ENCODE measurements at regions not wholly inside any gene's neighbourhood (a gene's known extent, or its start where the extent isn't known, plus 50 kb on each side); places are given as distances from the start of the nearest gene placed in this dataset.

DNA sequence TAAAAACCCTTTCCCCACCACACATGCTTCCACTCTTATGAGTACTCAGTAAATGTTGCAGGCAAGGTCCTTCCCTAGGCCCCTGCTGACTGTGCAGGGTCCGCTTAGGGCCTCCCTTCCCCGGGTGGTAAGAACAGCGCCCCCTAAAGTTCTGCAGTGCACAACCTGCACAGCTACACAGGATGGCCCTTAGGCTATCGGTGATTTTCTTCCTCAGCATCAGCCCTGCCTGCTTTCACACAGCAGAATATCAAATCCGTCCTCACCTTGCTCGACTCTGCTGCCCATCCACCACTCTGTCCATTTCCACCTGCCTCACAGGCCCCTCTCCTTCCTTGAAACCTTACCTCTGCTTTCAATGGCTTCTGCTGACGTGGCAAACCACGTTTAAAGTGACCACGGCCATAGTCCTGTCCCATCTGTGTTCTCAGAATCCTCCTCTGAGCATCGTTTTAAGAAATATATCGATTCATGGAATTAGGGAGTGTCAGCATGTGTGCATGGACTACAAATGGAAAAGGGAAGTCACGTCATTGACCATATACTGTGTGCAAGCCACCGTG lies 51.4 kb upstream of the TMEM132E start:
- DNase-seq: peak; percentile 43

DNA sequence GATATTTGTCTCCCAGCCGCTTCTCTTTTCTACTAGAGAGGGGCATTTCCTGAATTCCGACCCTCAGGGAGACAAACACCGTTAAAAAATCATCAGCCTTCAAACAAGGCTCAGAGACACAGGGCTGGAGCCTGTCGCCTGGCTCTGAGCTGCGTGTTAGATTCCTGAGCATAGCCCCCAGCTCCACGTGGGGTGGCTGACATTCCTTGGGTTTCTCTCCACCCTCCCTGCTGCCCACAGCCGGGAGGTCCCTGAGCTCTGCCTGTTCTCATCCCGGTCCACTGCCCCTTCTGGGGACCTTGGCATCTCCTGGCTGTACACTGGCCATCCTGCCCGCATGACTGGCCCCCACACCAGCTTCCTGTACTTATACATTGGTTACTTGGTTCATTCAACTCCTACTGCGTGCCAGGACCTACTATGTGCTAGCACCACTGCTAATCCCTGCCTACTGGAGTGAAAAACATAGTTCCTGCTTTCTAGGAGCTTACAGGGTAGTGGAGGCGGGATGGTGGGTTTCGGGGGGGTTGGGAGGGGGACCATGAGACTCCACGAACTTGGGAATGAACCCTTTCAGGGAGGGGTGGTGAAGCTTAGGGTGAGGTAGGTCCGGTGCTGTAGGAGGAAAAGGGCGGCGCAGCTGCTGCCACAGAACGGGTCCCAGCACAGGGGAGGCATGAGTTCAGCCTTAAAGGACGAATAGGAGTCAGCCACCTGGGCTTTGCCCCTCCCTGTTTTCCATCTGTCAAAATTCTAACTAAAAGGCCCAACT lies 52.1 kb upstream of the TMEM132E start:
- no peak for DNase-seq

DNA sequence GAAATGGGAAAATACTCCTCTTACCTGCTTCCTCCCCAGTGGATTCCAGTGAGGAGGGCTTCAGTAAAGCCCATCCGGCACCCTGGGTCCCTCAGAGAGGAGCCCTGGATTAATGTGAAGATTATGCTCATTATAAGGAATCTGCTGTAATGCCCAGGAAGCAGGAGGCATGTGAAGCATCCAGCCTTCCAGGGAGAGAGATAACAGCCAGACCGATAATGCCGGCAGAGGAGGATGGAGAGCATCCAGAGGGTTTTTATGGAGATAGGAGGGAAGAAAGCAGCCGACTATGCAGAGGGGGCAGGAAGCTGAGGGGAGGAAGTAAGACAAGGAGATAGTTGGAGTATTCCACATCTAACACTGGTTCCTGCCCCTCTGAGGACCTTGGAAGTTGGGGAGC lies 53.7 kb upstream of the TMEM132E start:
- no peak for DNase-seq

DNA sequence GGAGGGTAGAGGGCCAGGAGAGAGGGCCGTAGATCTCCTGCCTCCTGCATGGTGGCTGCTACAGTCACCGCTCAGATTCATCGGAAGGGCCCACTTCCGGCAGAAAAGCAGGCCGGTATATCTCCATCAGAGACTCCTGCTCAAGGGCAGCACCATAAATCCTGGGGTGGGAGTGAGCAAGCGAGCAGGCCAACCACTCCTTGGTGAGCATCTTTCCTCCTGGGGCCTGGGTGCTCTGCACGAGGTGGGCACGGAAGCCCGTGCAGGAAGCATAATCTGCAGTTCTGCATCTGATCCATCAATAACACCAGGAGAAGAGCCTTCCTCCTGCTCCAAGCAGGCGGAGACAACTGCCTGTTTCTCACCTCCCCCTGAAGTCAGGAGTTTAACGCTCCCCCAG lies 57.4 kb upstream of the TMEM132E start:
- no peak for DNase-seq

DNA sequence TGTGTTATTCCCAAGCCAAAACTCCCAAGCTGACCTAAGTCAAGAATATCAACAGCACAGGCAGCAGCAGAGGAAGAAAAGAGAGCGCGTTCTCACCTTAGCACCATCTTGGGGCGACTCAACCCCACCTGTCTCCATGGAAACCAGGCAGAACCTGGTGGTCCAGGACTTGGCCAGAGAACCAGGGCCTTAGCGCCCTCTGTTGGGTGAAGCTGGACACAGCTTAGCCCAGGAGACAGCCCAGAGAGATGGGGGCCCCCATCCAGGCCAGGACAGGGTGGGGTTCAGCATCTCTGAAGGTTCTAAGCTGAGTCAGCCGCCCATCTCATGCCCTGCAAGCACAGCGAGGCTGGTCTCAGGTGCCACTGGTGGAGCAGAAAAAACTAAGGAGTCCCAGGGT lies 60.1 kb upstream of the TMEM132E start:
- DNase-seq: peak; percentile 40

DNA sequence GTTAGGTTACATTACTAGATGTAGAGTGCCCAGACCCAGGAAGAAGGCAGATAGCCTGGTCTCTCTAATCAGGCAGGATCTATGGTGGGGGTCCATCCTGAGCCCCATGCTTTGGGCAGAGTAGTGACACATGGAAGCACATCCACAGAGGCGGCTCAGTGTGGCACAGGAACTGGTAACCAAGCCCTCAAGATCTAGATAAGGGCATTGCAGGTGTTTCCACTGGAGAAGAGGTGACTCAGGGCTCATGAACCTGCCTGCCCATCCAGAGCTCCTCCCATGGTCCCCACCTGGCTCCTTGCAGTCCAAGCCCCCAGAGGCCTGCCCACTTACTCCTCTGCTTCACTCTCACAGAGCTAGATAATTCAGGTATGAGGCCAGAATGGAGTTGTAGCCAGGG lies 62.0 kb upstream of the TMEM132E start:
- no peak for DNase-seq

DNA sequence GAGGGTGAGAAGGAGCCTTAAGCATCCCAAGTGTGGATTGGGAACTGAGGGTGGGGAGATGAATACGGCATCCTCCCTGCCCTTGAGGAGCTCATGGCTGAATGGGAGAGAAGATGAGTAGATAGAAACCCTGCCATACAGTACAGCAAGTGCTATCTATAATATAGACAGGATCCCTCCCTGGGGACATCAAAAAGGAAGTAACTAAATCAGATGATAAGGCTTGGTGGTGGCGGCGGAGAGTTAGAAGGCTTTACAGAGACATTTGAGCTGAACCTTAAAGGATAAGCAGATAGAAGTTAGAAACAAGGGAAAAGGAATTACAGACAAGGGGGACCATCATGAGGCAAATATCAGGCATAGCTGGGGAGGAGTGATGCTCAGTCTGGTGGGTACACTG lies 67.5 kb upstream of the TMEM132E start:
- no peak for DNase-seq

DNA sequence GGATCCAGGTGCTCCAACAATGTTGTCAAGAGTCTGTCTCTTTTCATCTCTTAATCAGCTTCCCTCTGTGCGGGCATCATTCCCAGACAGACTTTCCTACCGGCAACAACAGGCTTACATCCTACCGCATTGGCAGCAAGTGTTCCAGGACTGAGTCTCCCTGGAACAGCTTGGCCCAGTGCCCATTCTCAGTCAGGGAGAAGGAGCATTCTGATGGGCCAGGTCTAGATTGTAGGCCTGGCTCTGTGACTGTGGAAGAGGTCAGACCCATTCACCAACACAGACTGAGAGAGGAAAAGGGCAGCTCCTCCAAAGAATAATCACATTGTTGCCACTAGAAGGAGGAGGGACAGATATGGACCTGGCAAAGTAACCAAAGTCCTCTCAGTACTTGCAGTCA lies 68.1 kb upstream of the TMEM132E start:
- peak; percentile 38 for DNase-seq

DNA sequence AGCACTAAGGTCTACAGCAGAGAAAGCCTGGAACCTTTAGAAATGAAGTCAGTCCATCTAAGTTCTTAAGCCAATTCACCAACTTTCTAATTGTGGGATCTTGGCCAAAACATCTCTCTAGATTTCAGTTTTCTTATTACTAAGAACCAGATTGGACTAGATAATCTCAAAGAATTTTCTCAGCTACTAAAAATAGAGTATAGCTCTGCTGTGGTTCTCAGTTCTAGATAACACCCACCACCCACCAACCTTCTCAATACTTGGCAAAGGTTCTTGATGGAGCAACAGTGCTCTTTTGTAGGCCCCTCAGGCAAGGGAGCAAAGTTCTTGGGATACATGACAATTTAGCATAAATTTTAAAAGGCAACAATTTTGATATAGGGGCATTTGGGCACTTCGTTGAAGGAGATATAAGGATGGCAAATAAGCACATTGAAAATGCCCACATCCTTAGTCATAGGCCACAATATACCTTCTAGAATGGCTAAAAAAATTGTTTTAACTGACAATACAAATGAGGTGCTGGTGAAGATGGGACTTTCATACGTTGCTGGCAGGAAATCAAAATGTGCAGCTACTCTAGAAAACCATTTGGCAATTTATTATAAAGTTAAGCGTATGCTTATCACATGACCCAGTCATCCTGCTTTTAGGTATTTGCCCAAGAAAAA lies 74.4 kb upstream of the TMEM132E start:
- no peak for DNase-seq

DNA sequence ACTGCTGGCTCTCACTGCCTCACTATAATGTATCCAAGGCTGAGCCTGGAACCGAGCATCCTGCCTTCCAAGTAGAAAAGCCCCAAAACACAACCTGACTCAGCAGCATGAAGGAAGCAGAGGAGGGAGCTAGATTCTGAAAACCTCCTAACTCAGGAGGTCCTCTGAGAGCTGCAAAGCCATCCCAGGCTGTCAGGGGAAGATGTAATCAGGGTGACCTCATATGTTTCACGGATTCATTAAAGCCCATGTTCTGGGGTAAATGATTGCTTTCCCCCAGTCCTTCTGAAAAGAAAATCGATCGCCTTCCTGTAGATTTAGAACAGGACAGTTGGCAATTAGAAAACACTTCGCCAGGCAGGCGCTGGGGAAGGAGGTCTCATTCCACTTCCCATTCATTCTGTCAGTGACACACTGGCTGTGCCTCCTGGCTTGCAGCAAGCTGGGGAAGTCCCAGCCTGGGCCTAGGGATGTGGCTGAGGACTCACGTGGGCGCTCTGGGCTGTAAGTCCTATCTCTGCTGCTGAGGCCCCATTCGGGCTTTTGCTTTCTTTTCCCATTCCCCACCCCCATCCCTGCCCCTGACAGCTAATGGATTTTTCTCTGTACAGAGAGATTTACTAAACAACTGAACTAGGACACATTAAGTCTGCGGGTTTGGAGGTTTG lies 75.7 kb upstream of the TMEM132E start:
- no peak for DNase-seq

DNA sequence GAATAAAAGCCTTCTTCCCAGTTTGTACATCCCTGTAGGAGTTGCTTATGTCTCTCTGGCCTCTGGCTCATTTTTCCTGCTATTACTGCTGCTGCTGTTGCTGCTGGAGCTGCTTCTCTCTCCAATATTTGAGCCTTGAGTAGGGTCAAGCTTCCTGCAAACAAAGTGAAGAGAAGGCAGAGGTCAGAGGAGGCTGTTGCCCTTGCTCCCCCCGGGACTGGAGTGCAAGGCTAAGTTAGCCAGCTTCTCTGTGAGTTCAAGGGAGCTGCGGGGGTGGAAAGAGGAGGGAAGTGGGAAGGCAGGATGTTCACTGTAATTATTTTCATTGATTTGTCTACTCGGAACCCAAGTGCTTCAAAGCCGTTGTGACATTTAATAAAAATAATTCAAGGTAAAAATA lies 77.0 kb upstream of the TMEM132E start:
- DNase-seq: no peak

DNA sequence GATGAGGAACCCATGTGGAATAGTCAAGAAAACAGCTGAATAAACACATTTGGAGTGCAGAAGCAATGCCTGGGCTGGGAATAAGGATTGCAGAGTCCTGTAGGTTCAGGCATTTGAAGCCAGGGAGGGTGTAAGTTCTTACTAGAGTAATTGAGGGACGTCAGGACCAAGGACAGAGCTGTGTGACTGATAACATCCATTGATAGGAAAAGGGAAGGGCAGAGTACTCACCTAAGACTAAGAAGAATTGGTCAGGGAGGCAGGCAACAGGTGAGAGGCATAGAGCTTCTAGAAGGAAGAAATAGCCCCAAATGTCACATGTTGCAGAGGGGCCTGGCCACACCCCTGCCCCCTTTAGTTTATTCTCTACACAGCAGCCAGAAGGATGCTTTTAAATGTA lies 79.8 kb upstream of the TMEM132E start:
- no peak for DNase-seq

DNA sequence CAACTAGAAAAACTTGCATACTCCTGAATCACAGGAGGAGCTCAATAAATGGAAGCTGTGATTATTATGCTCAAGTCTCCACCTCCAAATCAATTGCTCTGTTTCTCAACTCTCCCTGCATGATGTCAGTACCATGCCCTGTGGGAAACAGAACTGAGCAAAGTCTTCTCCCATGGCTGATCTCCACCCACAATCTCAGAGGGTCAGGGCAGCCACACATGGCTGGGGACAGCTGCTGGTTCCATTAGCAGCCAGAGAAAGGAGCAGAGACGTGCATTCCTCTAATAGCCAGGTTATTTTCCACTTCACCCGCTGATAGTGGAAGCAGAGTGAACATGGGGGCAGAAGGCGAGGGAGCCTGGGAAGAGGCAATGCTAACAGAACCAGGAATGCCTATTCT lies 85.5 kb upstream of the TMEM132E start:
- DNase-seq: no peak

DNA sequence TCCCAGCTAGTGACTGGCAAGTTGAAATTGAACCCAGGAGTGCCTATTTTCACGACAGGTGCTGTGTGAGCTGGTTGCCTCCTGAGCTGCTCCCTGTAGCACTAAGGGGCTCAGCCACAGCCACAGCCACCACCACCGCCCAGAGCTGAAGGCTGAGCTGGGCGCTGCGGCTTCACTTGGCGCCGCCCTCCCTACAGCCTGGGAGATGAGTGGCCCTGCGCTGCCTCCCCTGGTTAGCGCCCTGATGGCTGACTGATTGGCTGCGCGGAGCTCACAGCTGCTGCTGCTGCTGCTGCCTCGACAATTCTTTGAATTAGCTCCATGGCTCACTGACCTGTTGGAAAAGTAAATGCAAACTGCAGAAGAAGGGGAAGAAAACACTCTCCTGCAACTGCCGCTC lies 91.8 kb upstream of the TMEM132E start:
- peak; percentile 15 for DNase-seq

DNA sequence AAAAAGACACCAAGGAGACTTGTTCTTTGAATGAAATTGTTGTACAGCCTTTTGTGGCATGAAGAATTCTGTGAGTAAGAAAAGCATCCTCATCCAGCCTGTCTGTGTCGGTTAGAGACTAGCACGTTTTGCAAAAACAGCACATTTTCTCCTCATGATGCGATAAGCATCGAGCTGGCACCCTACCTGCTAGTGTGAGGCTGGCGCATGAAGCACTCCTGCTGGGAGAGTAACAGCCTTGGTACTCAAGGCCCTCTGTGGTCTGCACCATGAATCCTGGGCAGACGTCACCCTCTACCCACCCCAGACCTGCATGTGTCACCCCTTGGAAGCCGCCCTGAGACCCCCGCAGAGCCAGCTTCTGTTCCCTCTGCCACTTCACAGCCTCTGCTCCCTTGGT lies 92.6 kb upstream of the TMEM132E start:
- DNase-seq: no peak

DNA sequence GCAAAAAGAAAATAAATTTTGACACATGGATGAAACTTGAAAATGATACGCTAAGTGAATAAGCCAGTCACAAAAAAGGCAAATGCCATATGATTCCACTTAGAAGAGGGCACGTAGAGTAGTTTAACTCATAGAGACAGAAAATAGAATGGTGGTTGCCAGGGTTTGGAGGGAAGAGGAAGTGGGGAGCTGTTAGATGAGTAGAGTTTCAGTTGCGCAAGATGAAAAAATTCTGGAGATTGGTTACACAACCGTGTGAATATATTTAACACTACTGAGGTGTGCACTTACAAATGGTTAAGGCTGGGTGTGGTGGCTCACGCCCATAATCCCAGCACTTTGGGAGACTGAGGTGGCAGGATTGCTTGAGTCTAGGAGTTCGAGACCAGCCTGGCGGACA lies 93.4 kb upstream of the TMEM132E start:
- DNase-seq: no peak

DNA sequence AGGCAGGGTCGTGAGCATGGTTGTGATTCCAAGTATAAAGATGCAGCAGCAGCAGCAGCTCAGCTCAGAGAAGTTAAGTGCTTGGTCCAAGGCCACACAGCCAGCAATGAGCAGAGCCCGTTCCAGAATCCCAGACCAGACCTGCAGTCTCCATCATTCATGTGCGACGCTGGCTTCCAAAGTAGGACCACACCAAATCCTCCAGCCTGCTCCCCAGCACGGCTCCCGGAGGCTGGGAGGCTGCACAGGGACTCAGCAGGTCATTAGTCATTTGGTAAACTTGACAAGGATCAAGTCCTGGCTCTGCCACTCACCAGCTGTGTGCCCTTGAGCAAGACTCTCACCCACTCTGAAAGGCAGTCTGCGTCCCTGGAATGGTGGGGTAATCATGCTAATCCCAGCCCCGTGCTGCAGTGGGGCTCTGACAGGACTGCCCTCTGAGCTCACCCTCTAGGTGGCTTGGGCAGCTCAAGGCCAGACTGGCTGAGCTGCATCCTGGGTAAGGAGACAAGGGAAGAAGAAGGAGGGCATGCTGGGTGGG lies 95.1 kb upstream of the TMEM132E start:
- no peak for DNase-seq

DNA sequence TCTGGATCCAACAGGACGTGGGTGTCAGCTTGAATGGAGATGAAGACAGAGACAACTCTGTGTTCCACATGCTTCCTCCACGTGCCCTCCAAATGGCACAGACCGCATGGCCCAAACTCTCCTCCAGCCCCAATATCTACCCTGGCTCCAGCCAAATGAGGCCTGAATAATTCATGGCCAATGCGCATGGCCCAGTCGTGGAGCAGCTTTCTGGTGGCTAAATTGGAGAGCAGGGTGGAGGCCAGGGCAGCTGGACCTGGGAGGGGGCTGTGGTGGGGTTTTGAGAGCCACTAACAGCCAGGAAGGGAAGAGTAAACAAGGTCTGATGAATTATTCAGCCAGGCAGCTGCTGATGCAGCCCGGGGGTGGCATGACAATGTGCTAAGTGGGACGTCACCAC lies 96.7 kb upstream of the TMEM132E start:
- no peak for DNase-seq

DNA sequence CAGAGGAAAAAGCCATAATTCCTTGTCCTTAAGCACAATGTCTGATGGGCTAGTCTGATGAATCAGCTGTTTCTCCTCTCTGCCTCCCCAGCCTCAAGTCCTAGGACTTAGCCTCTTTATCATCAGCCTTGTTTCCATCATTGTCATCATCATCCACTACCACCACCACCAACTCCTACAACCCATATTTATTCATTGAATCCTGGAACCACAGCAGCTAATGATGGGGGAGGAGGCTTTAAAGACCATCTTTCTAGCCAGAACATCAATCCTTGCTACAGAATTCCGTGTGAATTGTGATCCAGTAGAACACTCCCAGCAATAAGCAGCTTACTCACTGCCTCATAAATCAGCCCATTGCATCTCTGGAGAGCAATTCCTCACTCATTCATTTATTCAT lies 97.6 kb upstream of the TMEM132E start:
- DNase-seq: no peak

DNA sequence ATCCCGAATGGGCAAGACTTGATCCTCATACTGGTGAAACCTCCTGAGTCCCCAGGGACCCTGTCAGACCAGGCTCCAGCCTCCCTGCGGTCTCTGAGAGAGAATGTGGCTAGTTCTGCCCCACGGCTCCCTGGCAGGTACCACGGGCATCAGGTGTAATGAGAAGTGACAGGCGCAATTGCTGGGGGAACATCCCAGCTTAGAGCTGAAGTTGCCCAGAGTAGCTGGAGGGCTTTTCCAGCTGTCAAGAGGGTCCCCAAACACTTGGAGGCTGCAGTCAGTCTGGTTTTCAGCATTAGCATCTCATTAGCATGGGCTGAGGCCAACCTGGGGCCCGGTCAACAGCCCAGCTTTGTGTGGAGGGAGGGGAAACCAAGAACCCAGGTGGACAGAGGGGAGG lies 100.0 kb upstream of the TMEM132E start:
- DNase-seq: no peak

DNA sequence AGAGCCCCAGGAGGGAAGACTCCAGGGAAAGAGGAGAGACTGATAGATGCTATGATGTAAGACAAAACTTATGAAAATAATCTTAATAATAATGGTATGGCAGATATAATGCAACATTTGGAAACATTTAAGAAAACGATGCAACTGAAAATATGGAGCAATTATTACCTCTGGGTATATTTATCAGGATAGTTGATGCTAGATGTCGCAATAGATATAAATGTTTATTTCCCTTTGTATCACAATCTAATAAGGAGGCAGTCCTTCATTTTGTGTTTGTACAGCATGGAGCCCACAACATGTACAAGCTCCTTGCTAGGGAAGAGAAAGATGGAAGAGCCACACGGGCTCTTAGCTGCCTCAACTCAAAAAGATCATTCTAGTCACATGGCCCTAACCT lies 101.1 kb upstream of the TMEM132E start:
- no peak for DNase-seq

DNA sequence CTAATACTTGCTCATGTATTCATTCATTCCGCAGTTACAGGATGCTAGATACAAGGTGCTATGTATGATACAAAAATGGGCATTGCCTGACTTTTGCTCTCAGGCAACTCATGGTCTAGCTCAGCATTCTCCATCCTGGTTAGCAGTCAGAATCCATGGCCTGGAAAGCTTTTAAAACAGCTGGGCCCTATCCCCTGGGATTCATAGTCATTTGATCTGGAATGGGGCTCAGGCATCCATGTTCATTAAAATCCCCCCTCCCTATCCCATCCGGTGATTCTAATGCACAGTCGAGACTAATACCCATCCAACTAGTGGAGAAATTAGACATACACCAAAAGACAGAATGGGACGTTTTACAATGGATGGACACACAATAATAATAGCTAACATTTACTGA lies 104.1 kb upstream of the TMEM132E start:
- DNase-seq: no peak

DNA sequence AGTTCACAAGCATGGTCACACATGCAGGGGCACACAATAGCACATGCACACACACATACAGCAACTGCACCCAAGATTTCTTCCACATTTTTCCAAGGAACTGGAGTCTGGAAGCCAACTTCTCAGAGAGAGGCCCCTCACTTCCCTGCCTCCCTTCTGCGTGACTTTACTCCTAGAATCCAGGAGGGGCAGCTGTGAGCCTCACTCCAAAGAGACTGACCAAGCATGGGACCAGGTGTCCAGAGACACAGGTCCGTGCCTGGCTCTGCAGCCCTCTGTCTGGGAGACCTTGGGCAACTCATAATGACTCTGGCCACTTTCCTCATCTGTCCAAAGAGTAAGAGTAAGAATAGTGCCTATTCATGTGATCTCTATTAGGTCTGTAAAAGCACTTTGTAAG lies 104.7 kb upstream of the TMEM132E start:
- DNase-seq: no peak

DNA sequence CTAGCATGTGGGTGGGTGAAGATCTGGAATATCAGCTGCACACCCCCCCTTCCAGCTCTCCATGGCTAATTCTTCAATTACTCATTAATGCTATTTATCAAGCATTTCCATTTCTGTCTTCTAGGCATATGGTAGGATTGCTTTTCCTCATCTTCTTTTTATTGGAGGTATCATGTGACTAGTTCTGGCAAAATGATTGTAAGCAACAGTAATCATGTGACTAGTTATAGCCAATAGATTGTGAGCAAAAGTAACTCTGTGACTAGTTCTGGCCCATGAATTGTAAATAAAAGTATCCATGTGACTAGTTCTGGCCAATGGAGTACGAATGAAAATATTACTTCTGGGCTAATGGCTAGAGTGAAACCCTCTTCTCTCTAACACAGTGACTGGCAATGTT lies 107.0 kb upstream of the TMEM132E start:
- DNase-seq: no peak

All from NCI-H69 (cell line).